Liver (tissue), 8 donors: ENCODE measurements at regions not wholly inside any gene's neighbourhood (a gene's known extent, or its start where the extent isn't known, plus 50 kb on each side); places are given as distances from the start of the nearest gene placed in this dataset.

Experiments
- DNase-seq: peaks from one replicate; pipeline ENCODE4 v3.0.0-alpha.2; 2017; ENCODE audit warnings: low spot score
- H3K27ac ChIP-seq, 2 donors: one replicate each; pipeline ENCODE4 v1.7.0; 2013; ENCODE audit warnings: inconsistent platforms in 2 of 2, low read length in 2 of 2, control low read depth in 1 of 2, low read depth in 1 of 2, mild to moderate bottlenecking in 1 of 2
- H3K27me3 ChIP-seq, 4 donors: one replicate each; pipeline versions ENCODE4 v1.6.1 to v1.7.0; 2013; ENCODE audit warnings: low read length in 3 of 4, inconsistent platforms in 1 of 4, mild to moderate bottlenecking in 1 of 4, moderate library complexity in 1 of 4; ENCODE audit not compliant: control insufficient read depth in 4 of 4, insufficient read depth in 4 of 4
- H3K36me3 ChIP-seq, 4 donors: one replicate each; pipeline versions ENCODE4 v1.6.1 to v1.7.0; 2013; ENCODE audit warnings: low read length in 3 of 4, mild to moderate bottlenecking in 3 of 4, low read depth in 1 of 4, moderate library complexity in 1 of 4; ENCODE audit not compliant: control insufficient read depth in 4 of 4, insufficient read depth in 3 of 4
- H3K4me1 ChIP-seq, 4 donors: one replicate each; pipeline versions ENCODE4 v1.6.1 to v1.7.0; 2013; ENCODE audit warnings: low read length in 3 of 4, mild to moderate bottlenecking in 3 of 4, moderate library complexity in 1 of 4; ENCODE audit not compliant: control insufficient read depth in 4 of 4, insufficient read depth in 4 of 4
- H3K4me3 ChIP-seq, 3 donors: one replicate each; pipeline versions ENCODE4 v1.6.1 to v1.7.0; 2013; ENCODE audit warnings: low read length in 3 of 3, control low read depth in 1 of 3, low read depth in 1 of 3, mild to moderate bottlenecking in 1 of 3
- H3K9ac ChIP-seq, 2 donors: one replicate each; pipeline ENCODE4 v1.7.0; 2013; ENCODE audit warnings: low read length in 2 of 2, mild to moderate bottlenecking in 2 of 2, moderate library complexity in 2 of 2, control low read depth in 1 of 2, low read depth in 1 of 2
- H3K9me3 ChIP-seq, 4 donors: one replicate each; pipeline versions ENCODE4 v1.6.1 to v1.7.0; 2013; ENCODE audit warnings: low read length in 3 of 4; ENCODE audit not compliant: control insufficient read depth in 4 of 4
- CTCF ChIP-seq: fragments of 150-350 bp; IDR thresholded peaks from 2 replicates; pipeline ENCODE4 v1.5.1; 2017; ENCODE audit warnings: improper control_type of control experiment, low read depth, low read length; ENCODE audit not compliant: missing input control
- EGR1 ChIP-seq, 2 donors: IDR thresholded peaks; 2 replicates each; pipeline ENCODE4 v1.6.1; 2016 to 2018; ENCODE audit warnings: antibody characterized with exemption in 2 of 2, low read depth in 2 of 2
- FOXA1 ChIP-seq: IDR thresholded peaks from 2 replicates; pipeline ENCODE4 v1.6.1; 2016; ENCODE audit warnings: antibody characterized with exemption
- FOXA2 ChIP-seq: IDR thresholded peaks from 2 replicates; pipeline ENCODE4 v1.6.1; 2016; ENCODE audit warnings: antibody characterized with exemption
- GABPA ChIP-seq, 2 donors: IDR thresholded peaks in 1 of 2; conservative IDR thresholded peaks in 1 of 2; 2 replicates each; pipeline ENCODE4 v1.6.1; 2016; ENCODE audit warnings: antibody characterized with exemption in 2 of 2, mild to moderate bottlenecking in 1 of 2, moderate library complexity in 1 of 2
- HNF4A ChIP-seq, 2 donors: conservative IDR thresholded peaks; 2 replicates each; pipeline ENCODE4 v1.6.1; 2016; ENCODE audit warnings: antibody characterized with exemption in 2 of 2, mild to moderate bottlenecking in 2 of 2
- HNF4G ChIP-seq: IDR thresholded peaks from 2 replicates; pipeline ENCODE4 v1.6.1; 2016; ENCODE audit warnings: antibody characterized with exemption
- JUND ChIP-seq, 2 donors: IDR thresholded peaks; 2 replicates each; pipeline ENCODE4 v1.6.1; 2016; ENCODE audit warnings: antibody characterized with exemption in 2 of 2
- MAX ChIP-seq: IDR thresholded peaks from 2 replicates; pipeline ENCODE4 v1.6.1; 2016; ENCODE audit warnings: antibody characterized with exemption
- NR2F2 ChIP-seq: IDR thresholded peaks from 2 replicates; pipeline ENCODE4 v1.6.1; 2016; ENCODE audit warnings: antibody characterized with exemption
- RAD21 ChIP-seq, 2 donors: IDR thresholded peaks; 2 replicates each; pipeline ENCODE4 v1.6.1; 2016; ENCODE audit warnings: antibody characterized with exemption in 2 of 2, mild to moderate bottlenecking in 2 of 2
- RXRA ChIP-seq, 2 donors: IDR thresholded peaks; 2 replicates each; pipeline ENCODE4 v1.6.1; 2017 to 2018; ENCODE audit warnings: antibody characterized with exemption in 2 of 2, mild to moderate bottlenecking in 1 of 2
- SP1 ChIP-seq: IDR thresholded peaks from 2 replicates; pipeline ENCODE4 v1.6.1; 2018; ENCODE audit warnings: antibody characterized with exemption, mild to moderate bottlenecking
- TAF1 ChIP-seq: conservative IDR thresholded peaks from 2 replicates; pipeline ENCODE4 v1.6.1; 2016; ENCODE audit warnings: antibody characterized with exemption, mild to moderate bottlenecking
- YY1 ChIP-seq: IDR thresholded peaks from 2 replicates; pipeline ENCODE4 v1.6.1; 2016; ENCODE audit warnings: antibody characterized with exemption, mild to moderate bottlenecking
- WGBS: extraction: QIAGEN DNeasy Blood & Tissue Kit; methylation state at CpG from one replicate; pipeline ENCODE4 v1.1.7; 2013; 5-methylcytosine and 5-hydroxymethylcytosine counted together
- TF ChIP-seq, protein P1 (sequence below): IDR thresholded peaks from 2 replicates; pipeline ENCODE4 v1.6.1; 2016; ENCODE audit warnings: antibody characterized with exemption
- TF ChIP-seq, protein P2 (sequence below): IDR thresholded peaks from 2 replicates; pipeline ENCODE4 v1.6.1; 2016; ENCODE audit warnings: antibody characterized with exemption
- TF ChIP-seq, protein P3 (sequence below): IDR thresholded peaks from 2 replicates; pipeline ENCODE4 v1.6.1; 2016; ENCODE audit warnings: antibody characterized with exemption, mild to moderate bottlenecking
- donor health status: healthy.
- donor health status: healthy.
- donor health status: healthy.
- donor health status: healthy.
- donor health status: healthy.

DNA sequence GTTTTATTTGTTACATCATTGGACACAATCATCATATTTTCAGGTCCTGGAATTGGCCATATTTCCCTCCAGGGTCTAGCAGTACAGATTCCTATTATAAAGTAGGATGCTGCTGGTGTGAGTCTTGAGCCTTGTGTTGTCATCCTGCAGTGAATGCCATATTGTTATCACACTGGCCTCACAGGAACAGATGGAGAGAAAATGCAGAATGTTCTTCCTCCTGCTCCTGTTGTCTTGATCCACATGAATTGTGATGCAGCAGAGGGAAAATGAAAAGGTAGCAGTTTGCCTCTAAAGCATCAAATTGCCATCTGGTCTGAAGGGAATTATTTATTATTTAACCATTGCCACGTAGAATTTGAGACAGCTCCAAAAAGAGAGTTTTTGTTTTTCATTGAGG, 248.6 kb downstream of the GPAM start:
- H3K36me3 ChIP-seq = no peaks in the 10 kb centered on the region
- no peak overlapping the region for H3K27ac ChIP-seq
- H3K4me1 ChIP-seq = no peaks in the 10 kb centered on the region
- no peak for TF ChIP-seq RAD21 (IDR thresholded peaks at IDR 0.05)
- no peak for TF ChIP-seq YY1
- TF ChIP-seq, protein P1, sequence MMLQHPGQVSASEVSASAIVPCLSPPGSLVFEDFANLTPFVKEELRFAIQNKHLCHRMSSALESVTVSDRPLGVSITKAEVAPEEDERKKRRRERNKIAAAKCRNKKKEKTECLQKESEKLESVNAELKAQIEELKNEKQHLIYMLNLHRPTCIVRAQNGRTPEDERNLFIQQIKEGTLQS = no peak
- TF ChIP-seq HNF4A (conservative IDR thresholded peaks at IDR 0.05) = no peak
- no peak for TF ChIP-seq HNF4G
- TF ChIP-seq, protein P2, sequence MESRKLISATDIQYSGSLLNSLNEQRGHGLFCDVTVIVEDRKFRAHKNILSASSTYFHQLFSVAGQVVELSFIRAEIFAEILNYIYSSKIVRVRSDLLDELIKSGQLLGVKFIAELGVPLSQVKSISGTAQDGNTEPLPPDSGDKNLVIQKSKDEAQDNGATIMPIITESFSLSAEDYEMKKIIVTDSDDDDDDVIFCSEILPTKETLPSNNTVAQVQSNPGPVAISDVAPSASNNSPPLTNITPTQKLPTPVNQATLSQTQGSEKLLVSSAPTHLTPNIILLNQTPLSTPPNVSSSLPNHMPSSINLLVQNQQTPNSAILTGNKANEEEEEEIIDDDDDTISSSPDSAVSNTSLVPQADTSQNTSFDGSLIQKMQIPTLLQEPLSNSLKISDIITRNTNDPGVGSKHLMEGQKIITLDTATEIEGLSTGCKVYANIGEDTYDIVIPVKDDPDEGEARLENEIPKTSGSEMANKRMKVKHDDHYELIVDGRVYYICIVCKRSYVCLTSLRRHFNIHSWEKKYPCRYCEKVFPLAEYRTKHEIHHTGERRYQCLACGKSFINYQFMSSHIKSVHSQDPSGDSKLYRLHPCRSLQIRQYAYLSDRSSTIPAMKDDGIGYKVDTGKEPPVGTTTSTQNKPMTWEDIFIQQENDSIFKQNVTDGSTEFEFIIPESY = no peak
- TF ChIP-seq EGR1 (IDR thresholded peaks at IDR 0.05; ENCODE audit: low read depth in 2 of 2) = no peak
- no peak for TF ChIP-seq CTCF
- no peak for TF ChIP-seq GABPA (IDR thresholded peaks at IDR 0.05 in 1 of 2, conservative IDR thresholded peaks at IDR 0.05 in 1 of 2)
- no peak for TF ChIP-seq FOXA2
- TF ChIP-seq MAX = no peak
- no peak overlapping the region for H3K9ac ChIP-seq
- no peaks in the 10 kb centered on the region for H3K27me3 ChIP-seq
- no peak for DNase-seq
- 79% methylated on average over 1 of the region's 1 CpG for WGBS
- H3K9me3 ChIP-seq = no peaks in the 10 kb centered on the region
- H3K4me3 ChIP-seq = no peak overlapping the region

- no peaks in the 10 kb centered on the region for H3K36me3 ChIP-seq
- WGBS = 89% methylated on average over 3 of the region's 3 CpGs
- TF ChIP-seq, protein P1 = no peak
- no peak for TF ChIP-seq RAD21 (IDR thresholded peaks at IDR 0.05)
- TF ChIP-seq FOXA1 = no peak
- TF ChIP-seq GABPA (IDR thresholded peaks at IDR 0.05 in 1 of 2, conservative IDR thresholded peaks at IDR 0.05 in 1 of 2) = no peak
- no peak for TF ChIP-seq HNF4A (conservative IDR thresholded peaks at IDR 0.05)
- no peak for TF ChIP-seq JUND (IDR thresholded peaks at IDR 0.05)
- no peak for TF ChIP-seq SP1
- TF ChIP-seq FOXA2 = no peak
- TF ChIP-seq HNF4G = no peak
- no peak for TF ChIP-seq CTCF
- TF ChIP-seq, protein P3, sequence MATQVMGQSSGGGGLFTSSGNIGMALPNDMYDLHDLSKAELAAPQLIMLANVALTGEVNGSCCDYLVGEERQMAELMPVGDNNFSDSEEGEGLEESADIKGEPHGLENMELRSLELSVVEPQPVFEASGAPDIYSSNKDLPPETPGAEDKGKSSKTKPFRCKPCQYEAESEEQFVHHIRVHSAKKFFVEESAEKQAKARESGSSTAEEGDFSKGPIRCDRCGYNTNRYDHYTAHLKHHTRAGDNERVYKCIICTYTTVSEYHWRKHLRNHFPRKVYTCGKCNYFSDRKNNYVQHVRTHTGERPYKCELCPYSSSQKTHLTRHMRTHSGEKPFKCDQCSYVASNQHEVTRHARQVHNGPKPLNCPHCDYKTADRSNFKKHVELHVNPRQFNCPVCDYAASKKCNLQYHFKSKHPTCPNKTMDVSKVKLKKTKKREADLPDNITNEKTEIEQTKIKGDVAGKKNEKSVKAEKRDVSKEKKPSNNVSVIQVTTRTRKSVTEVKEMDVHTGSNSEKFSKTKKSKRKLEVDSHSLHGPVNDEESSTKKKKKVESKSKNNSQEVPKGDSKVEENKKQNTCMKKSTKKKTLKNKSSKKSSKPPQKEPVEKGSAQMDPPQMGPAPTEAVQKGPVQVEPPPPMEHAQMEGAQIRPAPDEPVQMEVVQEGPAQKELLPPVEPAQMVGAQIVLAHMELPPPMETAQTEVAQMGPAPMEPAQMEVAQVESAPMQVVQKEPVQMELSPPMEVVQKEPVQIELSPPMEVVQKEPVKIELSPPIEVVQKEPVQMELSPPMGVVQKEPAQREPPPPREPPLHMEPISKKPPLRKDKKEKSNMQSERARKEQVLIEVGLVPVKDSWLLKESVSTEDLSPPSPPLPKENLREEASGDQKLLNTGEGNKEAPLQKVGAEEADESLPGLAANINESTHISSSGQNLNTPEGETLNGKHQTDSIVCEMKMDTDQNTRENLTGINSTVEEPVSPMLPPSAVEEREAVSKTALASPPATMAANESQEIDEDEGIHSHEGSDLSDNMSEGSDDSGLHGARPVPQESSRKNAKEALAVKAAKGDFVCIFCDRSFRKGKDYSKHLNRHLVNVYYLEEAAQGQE = no peak
- TF ChIP-seq, protein P2 = no peak
- TF ChIP-seq MAX = no peak
- no peak for TF ChIP-seq EGR1 (IDR thresholded peaks at IDR 0.05; ENCODE audit: low read depth in 2 of 2)
- no peak for TF ChIP-seq TAF1
- no peak for TF ChIP-seq NR2F2
- no peak for TF ChIP-seq YY1
- TF ChIP-seq RXRA (IDR thresholded peaks at IDR 0.05) = no peak
- no peaks in the 10 kb centered on the region for H3K4me1 ChIP-seq
- H3K9me3 ChIP-seq = no peaks in the 10 kb centered on the region
- H3K27ac ChIP-seq = no peak overlapping the region
- no peak for DNase-seq
- no peak overlapping the region for H3K9ac ChIP-seq
- no peak overlapping the region for H3K4me3 ChIP-seq
- no peaks in the 10 kb centered on the region for H3K27me3 ChIP-seq
Observed at GRCh38 chr10:111936143-111936542, 247.4 kb downstream of the GPAM start.
